OCI-LY1 (cell line): ENCODE measurements at regions not wholly inside any gene's neighbourhood (a gene's known extent, or its start where the extent isn't known, plus 50 kb on each side); places are given as distances from the start of the nearest gene placed in this dataset.

Source experiments
- EZH2 ChIP-seq: fragments of 200-600 bp; sonication (generic), shearing (Covaris generic); IDR thresholded peaks from 2 replicates; pipeline ENCODE4 v1.8.0; 2017; ENCODE audit warnings: borderline replicate concordance, mixed run types, mild to moderate bottlenecking, antibody characterized with exemption, low read length, moderate library complexity, mixed read lengths
- TF ChIP-seq, protein P1 (sequence below): fragments of 200-600 bp; sonication (generic), shearing (Covaris generic); IDR thresholded peaks from 2 replicates; pipeline ENCODE4 v1.5.1; 2017; ENCODE audit warnings: mild to moderate bottlenecking, antibody characterized with exemption, low read length, moderate library complexity, mixed read lengths

GRCh38 chr2:56539618-56540017, 355.8 kb downstream of the CCDC85A start:
- TF ChIP-seq, protein P1, sequence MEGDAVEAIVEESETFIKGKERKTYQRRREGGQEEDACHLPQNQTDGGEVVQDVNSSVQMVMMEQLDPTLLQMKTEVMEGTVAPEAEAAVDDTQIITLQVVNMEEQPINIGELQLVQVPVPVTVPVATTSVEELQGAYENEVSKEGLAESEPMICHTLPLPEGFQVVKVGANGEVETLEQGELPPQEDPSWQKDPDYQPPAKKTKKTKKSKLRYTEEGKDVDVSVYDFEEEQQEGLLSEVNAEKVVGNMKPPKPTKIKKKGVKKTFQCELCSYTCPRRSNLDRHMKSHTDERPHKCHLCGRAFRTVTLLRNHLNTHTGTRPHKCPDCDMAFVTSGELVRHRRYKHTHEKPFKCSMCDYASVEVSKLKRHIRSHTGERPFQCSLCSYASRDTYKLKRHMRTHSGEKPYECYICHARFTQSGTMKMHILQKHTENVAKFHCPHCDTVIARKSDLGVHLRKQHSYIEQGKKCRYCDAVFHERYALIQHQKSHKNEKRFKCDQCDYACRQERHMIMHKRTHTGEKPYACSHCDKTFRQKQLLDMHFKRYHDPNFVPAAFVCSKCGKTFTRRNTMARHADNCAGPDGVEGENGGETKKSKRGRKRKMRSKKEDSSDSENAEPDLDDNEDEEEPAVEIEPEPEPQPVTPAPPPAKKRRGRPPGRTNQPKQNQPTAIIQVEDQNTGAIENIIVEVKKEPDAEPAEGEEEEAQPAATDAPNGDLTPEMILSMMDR: no peak
- no peak for TF ChIP-seq EZH2
